ENCODE measurements at regions not wholly inside any gene's neighbourhood (a gene's known extent, or its start where the extent isn't known, plus 50 kb on each side); places are given as distances from the start of the nearest gene placed in this dataset.

DNA sequence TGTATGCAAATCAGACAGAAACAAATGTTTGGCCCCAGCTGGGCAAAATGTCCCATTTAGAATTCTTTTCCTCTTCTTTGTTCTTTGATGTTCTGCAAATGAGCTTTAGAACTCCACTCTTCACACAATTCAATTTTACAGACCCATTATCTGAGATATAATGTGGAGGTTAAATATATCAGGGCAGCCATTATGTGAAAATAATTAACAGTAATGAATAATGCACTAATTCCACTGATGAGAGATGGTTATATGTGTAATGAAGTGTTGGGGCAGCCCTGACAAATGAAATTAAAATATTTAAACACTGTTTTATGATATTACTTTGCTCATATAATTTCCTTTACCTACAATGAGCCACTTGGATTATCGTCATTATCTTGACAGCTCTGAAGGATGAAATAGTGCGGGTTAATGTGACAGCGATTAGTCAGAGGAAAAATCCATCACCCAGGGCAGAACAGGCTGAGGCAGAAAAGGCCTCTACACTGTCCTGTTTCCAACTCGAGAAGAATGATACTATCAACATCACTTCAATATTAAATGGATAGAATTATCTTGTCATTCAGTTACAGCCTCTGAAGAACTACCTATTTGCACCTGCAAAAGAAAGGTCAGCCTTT is 321.1 kb downstream of the RBM26 start:
- DNase-seq (ENCODE audit: low spot score): no peak

DNA sequence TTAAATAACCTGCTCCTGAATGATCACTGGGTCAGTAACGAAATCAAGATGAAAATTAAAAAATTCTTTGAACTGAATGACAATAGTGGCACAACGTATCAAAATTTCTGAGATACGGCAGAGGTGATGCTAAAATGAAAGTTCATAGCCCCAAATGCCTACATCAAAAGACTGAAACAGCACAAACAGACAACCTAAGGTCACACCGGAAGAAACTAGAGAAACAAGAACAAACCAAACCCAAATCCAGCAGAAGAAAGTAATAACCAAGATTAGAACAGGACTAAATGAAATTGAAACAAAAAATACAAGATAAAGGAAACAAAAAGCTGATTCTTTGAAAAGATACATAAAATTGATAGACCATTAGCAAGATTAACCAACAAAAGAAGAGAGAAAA is 324.1 kb downstream of the RBM26 start:
- DNase-seq (ENCODE audit: low spot score): no peak

DNA sequence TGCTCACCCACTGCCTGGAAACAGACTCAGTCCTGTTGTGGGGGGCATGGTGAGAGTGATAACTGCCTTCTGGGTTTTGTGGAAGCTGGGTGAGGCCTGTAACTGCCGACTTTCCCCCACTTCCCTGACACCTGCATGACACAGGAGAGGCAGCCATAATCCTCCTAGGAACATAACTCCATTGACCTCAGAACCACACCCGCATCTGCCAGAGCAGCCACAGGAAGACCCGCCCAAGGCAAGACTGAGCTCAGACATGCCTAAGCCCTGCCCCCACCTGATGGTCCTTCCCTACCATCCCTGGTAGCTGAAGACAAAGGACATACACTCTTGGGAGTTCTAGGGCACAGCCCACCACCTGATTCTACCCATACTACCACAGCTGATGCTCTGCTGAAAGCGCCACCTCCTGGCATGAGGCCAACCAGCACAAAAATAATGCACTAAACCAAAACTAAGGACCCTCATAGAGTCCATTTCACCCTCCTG is 326.7 kb downstream of the RBM26 start:
- DNase-seq (ENCODE audit: low spot score): no peak

DNA sequence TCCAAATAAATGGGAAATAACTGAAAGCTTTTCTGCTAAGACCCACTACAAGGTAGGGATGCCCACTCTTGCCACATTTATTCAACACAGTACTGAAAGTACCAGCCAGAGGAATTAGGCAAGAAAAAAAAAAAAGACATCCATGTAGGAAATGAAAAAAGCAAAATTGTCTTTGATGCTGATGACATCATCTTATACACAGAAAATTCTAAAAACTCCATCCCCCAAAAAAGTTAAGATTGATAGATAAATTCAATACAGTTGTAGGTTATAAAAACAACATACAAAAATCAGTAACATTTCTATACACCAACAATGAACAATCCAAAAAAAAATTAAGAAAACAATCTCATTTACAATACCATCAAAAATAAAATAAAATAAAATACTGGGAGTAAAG is 330.4 kb downstream of the RBM26 start:
- no peak for DNase-seq (ENCODE audit: low spot score)

DNA sequence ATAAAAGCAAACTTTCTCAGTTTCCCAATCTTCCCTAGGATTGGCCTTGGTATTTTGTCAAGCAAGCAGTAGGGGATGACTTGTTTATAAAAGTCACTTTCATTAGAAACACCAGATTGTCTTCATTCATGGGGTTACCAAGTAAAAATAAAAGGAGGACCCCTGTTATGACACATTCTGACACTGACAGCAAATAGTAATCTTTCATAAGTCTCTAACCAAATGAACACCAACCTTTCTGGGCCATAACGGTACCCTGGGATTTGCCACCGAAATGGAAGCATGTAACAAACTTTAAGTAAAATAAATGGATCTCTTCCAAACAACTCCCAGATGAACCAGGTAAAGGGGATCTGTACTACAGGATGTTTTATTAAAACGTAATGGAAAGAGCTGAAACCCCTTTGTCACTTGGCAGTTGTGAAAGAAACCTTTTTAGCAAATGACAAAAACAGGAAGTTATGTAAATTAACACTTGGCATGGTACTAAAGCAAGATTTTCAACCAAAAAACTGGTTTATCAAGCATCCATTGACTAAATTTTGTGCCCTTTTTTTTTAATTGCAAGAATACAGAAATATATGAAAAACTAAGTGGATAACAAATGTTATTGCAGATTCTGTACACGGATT is 335.6 kb downstream of the RBM26 start:
- DNase-seq (ENCODE audit: low spot score): no peak

DNA sequence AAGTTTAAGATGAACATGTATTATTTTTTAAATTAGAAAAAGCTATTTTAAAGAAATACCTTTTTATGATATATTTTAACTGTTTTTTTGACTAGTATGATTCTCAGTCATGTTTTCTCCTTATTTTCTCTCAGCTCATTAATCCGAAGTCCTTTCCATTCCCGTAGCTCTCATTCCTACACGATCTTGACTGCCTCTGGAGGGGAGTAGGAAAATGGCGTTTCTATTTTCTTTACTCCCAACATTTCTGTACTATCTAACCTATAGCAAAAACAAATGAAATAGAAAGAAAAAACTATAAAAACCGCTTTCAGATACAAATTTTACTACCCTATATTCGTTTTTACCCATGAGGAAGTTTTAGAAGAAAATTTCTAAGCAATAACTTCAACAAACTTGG is 343.8 kb downstream of the RBM26 start:
- DNase-seq (ENCODE audit: low spot score): no peak

DNA sequence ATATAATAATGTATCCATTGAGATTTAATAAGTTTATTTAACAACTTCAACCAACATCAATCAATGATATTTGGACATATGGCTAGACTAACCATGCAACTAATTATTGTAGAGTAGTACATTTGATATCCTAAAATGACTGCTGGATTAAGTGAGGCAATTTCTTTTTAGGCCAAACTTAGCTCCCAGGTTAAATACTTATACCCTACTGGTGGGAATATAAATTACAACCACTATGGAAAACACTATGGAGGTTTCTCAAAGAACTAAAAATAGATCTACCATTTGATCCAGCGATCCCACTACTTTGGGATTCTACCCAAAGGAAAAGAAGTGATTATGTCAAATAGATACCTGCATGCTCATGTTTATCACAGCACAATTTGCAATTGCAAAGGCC is 345.8 kb downstream of the RBM26 start:
- no peak for DNase-seq (ENCODE audit: low spot score)

DNA sequence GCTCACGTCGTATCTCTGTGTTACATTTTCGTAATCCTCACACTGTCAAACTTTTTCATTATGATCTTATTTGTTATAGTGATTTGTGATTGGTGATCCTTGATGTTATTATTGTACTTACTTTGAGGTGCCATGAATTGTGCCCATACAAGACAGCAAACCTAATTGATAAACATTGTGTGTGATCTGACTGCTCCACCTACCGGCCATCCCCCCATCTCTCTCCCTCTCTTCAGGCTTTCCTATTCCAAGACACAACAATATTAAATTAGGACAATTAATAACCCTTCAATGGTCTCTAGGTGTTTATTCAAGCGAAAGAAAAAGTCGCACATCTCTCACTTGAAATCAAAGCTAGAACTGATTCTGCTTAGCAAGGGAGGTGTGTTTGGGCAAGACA is 349.3 kb downstream of the RBM26 start:
- DNase-seq (ENCODE audit: low spot score): no peak

DNA sequence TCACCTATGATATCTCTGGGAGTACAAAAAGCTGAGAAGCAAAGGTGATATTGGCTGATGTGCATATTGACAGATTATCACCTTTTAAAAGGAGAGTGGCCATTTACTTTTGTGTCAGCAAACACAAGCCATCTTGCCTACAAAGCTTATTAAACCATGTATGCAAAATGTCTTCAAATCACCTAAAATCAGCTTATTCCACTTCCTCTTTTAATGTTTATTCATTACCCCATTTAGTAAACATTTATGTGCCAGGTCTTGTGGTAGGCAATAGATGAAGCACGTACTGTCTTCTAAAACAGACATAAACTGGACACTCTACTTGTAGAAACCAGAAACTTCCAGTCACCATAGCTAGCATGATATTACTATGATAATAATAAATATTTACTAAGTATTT is 354.6 kb downstream of the RBM26 start:
- no peak for DNase-seq (ENCODE audit: low spot score)

DNA sequence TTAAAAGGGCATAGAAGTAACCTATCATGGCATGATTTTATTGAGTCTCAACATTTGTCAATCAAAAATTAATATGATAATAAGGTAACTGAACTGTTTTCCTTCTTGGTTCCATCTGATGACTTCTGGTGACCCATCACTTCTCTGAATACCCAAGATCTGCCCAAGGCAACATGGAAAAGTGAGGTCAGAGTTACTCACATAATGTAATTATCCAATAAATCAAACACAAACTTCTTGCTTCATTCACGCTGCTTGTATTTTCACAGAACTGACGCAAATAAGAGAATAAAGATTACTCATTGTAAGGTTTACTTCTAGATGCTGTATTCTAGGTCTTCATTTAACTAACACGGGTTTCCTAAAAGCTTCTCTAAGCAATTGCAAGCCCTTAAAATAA is 361.6 kb downstream of the RBM26 start:
- no peak for DNase-seq (ENCODE audit: low spot score)

DNA sequence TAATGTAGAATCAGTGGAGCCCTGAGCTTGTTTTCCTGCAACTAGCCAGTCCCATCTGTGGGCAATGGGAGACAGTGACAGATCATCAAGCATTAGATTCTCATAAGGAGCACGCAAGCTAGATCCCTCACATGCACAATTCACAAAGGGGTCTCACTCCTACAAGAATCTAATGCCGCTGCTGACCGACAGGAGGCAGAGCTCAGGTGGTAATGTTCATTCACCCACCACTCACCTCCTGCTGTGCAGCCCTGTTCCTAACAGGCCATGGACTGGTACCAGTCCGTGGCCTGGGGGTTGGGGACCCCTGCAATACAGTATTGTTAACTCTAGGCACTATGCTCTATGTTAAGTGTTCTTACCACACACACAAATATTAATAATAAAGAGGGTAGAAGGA is 362.8 kb downstream of the RBM26 start:
- DNase-seq (ENCODE audit: low spot score): no peak

DNA sequence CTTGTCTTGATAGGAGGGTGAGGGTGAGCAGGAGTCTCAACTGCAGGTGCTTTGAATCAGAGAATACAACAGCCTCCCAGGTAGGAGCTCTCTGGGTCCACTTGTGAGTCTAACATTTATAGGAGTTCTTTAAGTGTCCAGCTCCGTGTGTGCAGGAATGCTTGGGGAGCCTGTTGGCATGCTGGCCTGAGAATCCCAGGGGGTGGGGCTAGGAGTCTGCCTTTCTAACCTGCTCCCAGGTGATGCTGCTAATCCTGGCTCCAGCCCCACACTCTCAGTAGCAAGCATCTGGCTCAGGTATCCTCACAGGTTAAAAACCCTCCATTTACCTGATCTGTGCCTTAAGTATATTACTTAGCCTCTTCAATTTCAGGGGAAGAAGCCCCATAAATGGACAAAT is 368.9 kb downstream of the RBM26 start:
- DNase-seq (ENCODE audit: low spot score): no peak

DNA sequence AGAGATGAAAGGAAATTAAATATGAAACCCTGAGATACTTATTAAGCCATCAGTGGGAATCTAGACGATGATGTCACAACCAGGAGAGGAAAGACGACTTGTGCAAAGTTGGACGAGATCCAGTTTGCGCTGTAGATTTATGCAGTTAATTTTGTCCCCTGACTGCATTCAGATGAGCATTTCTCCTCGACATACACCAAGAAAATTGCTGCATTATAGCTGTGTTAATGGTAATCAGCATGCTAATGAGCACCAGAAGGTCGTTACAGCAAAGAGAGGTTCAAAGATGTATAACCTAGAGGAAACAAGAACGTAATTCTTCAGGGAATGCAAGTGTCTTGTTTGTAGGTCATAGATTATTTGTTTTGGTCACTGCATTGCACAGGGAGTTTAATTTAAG is 371.7 kb downstream of the RBM26 start:
- no peak for DNase-seq (ENCODE audit: low spot score)

DNA sequence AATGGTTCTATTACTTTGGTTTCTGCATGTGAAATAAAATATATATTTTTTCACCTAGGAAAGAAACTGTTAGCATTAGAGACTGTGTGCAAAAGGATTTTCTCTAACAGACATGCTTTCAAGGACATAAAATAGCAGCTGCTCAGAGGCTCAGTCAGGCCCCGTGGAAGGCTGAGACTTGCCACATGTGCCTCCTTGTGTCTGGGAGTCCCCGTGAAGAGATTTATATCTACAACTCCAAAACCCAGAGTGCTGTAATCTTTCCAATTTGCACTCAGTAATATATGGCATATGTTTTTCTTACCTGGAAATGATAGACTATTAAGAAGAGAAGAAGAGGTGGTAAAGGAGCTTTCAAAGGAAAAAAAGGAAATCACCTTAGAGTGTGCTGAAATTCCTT is 371.6 kb upstream of the OBI1 start:
- DNase-seq (ENCODE audit: low spot score): no peak

DNA sequence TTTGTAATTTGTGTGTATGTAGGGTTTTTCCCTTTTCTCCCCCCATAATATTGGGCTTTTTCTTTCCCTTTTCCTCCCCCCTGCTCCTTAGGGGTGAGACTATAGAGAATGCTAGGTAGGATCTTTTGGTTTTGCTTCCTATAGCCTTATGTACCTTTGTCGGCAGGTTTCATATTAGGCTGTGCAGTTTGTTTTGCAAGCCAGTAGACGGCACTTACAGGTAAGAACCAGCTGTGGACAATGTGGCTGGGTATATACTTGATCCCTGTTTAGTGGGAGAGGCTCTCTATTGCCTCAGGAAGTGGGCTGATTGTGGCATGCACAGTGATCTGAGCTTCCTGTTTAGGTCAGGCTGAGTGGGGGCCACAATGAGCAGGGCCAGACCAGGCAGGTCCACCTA is 359.2 kb upstream of the OBI1 start:
- no peak for DNase-seq (ENCODE audit: low spot score)

DNA sequence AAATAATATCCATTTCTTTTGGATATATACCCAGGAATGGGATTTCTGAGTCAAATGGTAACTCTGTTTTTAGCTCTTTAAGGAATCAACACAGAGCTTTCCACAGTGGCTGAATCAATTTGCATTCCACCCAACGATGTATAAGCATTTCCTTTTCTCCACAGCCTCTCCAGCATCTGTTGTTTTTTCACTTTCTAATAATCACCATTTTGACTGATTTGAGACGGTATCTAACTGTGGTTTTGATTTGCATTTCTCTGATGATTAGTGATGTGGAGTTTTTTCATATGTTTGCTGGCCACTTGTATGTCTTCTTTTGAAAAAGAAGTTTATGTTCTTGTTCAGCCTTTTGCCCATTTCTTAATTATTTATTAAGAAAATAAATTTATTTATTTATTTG is 352.2 kb upstream of the OBI1 start:
- DNase-seq (ENCODE audit: low spot score): no peak

DNA sequence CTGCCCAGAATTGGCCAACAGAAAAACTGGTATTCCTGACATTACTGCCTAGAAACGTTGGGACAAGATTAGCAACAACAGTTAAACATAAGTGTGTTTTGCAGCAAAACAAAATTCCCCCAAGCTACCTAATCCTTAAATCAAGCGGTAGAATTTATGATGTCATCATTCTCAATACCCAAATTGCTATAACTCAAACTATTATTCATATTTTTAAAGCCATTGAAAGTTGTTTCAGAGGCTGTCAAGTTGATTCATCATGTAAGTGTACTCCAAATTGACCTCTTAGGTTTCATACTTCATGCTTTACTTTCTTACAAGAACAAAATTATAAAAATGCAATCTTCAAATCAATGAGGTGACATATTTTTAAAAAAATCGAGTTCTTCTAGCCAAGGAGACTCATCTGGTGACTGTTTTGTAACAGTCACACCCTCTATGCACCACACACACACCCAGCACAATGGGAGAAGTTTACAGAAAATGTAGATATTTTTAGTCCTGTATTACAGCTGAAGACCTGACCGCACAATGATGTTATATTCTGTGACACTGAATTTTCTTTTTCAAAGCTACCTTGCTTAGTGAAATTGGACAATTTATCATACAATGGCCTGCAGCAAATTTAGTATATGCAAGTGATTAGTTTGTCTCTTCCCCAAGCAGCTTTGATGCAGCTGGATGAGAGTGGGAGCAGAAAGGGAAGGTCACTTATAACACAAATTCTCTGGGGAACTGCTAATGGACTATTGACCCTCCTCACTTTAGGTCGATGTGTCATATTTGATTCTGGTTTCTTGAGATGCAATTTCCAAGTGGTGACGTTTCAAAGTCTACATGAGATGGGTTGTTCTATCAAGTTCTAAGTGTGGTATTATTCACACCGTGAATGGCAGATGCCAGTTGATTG is 345.3 kb upstream of the OBI1 start:
- DNase-seq (ENCODE audit: low spot score): no peak

DNA sequence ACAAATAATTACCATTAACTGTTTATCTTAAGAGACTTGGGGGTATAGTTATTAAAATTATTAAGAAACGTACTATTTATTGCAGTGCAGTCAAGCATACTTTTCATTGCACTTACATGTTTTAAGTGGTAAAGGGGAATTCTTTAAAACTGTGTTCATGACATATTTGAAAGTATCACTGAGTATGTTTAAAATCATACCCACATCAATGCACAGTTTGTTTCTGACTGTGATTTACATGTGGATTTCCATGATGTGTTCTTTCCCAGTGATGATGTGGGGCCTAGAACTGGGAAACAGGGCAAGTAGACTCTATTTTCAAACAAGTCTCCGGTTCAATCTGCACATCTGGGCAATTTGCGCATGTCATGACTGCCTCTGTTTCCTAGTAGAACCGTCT is 340.5 kb upstream of the OBI1 start:
- no peak for DNase-seq (ENCODE audit: low spot score)

DNA sequence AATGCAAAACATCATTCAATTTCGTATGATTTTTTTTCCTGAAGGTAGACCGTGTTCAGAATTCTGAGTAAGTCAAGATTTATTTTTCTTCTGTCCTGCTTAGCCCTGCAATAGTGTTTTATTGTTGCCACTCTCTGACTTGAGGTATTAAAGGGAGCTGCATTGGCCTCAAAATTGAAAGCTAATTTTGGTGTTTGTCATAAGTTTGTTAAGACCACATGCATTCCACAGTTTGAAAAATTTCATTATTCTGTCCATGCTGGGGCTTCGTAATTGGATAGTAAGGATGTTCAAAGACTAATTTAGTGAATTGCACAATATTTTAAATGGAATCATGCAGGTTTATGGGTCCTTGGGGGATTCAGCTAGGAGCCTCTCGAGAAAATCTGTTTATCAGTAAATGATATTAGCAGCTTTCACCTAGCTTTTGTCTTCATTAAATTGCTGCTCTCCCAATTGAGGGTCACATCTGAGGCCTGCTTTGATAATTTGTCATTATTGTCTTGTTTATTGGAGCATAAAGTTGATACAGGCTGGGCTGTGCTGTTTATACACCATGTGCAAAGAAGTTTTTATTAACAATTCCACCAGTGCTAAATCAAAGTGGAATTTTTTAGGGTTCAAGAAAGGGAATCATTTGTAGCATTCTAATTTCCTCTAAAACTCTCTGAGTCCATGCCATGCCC is 339.8 kb upstream of the OBI1 start:
- DNase-seq (ENCODE audit: low spot score): no peak

DNA sequence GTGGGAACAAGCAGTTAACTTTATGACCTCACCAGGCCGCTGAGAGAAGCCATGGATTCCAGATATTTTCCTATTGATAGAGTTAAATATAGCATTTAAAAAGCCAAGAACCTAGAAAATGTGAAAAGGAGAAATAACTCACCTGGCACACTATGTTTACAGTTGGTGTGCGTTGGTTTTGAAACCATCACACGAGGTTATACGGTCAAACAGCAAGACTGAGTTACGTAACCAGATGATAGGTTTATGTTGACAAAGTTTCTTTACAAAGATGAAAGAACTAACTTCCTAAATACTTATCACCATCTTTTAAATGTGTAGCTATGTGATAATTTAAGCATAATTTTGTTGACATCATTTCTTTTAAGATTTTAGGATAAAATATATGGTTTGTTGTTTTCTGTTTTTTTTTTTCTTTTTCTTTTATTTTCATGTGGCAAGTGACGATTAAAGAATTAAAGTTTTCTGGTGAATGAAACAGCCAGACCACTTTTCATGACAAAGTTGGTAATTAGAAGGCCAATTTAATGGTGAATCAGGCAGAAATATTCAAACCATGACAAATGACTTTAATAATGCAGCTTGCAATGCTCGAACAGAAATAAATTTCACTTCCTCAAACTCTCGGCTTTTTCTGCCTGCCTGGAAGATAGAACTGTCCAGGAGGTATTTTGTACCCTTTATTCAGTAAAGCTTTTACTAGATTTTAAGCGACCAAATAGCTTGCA is 339.1 kb upstream of the OBI1 start:
- DNase-seq (ENCODE audit: low spot score): no peak

DNA sequence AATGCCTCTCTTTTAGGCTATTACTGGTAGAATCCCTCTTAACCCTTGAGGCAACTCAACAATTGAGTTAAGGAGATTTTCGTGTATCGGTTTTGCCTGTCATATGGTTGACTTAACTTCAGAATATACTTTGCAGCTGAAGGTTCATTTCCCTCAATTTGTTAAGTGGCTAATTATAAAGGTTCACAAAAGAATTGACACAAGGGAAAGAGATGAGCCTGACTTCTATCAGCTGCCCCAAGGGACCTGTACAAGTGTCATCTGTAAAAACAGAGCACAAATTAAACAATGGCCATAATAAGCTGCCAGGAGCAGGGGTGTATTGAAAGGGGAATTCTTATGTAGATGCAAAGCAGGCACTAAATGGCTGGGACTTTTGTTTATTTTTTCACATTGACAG is 334.8 kb upstream of the OBI1 start:
- no peak for DNase-seq (ENCODE audit: low spot score)

DNA sequence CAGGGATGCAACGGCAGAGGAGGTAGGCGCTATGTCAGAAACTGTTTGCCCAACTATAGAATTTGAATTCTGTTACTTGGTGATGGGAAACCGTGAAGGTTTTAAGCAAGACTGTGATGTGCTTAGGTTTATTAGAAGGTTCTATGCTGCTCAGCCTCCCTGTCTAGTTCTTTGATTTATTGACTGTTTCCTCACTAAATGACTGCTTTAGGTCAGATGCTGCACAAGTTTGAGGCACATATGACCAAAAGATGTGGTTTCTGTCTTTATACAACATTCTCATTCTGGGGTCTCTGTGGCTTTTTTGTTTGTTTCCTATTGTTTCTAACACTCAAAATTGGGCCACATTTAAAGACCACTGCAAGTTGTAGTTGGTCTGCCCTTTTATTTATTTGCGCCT is 323.0 kb upstream of the OBI1 start:
- no peak for DNase-seq (ENCODE audit: low spot score)

All from Ammon's horn (tissue), 1 donor.